GM12892 (cell line): ENCODE measurements at regions not wholly inside any gene's neighbourhood (a gene's known extent, or its start where the extent isn't known, plus 50 kb on each side); places are given as distances from the start of the nearest gene placed in this dataset.

Experiments used
- DNase-seq: peaks from one replicate; pipeline ENCODE4 v3.0.0; 2011; ENCODE audit not compliant: insufficient read length
- FAIRE-seq: peaks from 2 replicates; lab custom pipeline; 2011; peaks lifted over from hg19 to GRCh38; lab: Jason Lieb, UNC
- POLR2A ChIP-seq: IDR thresholded peaks from 2 replicates; pipeline ENCODE4 v1.6.1; 2011; ENCODE audit warnings: low read depth, low read length, control low read depth
- POLR2AphosphoS5 ChIP-seq: IDR thresholded peaks from 2 replicates; pipeline ENCODE4 v1.6.1; 2011; ENCODE audit warnings: low read depth, low read length, control low read depth
- TAF1 ChIP-seq: IDR thresholded peaks from 2 replicates; pipeline ENCODE4 v1.6.1; 2011; ENCODE audit warnings: low read depth, mild to moderate bottlenecking, control low read depth, low read length, borderline replicate concordance

DNA sequence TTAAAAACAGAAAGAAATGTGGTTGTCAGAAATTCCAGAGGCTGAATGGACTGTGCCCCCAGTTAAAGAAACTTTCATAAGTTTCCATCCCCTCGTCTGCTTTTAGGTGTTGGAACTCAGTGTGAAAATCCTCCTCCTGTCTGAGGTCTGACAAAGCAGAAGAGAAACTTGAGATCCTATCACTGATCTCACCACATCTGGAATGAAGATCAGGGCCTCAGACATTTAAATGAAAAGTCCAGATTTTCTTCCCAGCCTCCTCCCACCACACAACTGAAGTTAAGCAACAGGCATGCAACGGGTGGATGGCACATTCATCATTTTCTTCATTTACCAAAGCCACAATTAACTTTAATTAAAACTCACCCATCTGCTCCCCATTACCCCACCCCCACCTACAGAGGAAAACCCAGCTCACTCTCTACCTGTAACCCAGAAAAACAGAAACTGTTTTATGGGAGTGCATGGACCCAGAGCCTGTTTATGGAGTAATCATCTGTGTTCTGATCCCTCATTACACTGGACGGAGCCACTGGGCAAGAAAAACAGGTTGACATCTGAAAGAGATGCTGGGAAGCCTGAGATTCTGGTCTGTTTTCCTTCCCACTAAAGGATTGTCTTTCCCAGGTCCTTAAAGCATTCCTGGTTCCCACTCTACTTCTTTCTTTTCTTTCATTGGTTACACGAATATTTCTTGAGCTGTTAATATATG is 58.1 kb upstream of the HOPX start:
- no peak for FAIRE-seq
- TF ChIP-seq POLR2AphosphoS5, result no peak
- TF ChIP-seq TAF1, result no peak
- TF ChIP-seq POLR2A, result no peak
- no peak for DNase-seq

GRCh38 chr4:56737666-56738065 is 56.6 kb upstream of the HOPX start:
- DNase-seq, result no peak
- no peak for FAIRE-seq
- TF ChIP-seq TAF1 (no peak), POLR2AphosphoS5 (no peak), POLR2A (no peak)

DNA sequence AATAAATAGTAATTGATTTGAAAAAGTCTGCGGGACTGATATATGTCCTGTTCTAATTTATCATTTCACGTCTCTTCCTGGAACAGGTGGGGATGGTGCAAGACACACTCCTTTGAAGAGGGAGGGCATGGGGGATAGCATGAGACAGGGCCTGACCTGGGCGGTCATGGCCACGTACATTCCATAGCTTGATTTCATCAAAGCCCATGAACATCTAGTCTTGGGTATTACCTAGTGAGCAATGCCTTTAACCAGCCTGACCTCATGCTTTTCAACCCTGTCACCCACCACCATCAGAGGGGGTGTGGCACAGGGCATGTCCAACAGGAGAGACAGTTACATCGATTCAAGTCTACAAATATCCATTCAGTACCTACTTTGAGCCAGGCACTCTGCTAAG is 52.3 kb upstream of the HOPX start:
- TF ChIP-seq POLR2A (no peak), POLR2AphosphoS5 (no peak), TAF1 (no peak)
- no peak for DNase-seq
- FAIRE-seq, result no peak

GRCh38 chr4:56732301-56732700 is 51.2 kb upstream of the HOPX start:
- no peak for FAIRE-seq
- TF ChIP-seq POLR2A, result no peak
- TF ChIP-seq POLR2AphosphoS5, result no peak
- TF ChIP-seq TAF1, result no peak
- DNase-seq, result no peak

- DNase-seq, result no peak
- FAIRE-seq, result no peak
- TF ChIP-seq POLR2AphosphoS5 (no peak), TAF1 (no peak), POLR2A (no peak)
These were observed 50.8 kb upstream of the HOPX start for GRCh38 chr4:56731857-56732256.
